HG03095 (cell line): ENCODE measurements at regions not wholly inside any gene's neighbourhood (a gene's known extent, or its start where the extent isn't known, plus 50 kb on each side); places are given as distances from the start of the nearest gene placed in this dataset.

Source experiments
- ATAC-seq: cut with Tn5 transposase; IDR thresholded peaks from one replicate; pipeline ENCODE4 v1.9.1; 2021; ENCODE audit warnings: moderate library complexity; ENCODE audit not compliant: unreplicated experiment

DNA sequence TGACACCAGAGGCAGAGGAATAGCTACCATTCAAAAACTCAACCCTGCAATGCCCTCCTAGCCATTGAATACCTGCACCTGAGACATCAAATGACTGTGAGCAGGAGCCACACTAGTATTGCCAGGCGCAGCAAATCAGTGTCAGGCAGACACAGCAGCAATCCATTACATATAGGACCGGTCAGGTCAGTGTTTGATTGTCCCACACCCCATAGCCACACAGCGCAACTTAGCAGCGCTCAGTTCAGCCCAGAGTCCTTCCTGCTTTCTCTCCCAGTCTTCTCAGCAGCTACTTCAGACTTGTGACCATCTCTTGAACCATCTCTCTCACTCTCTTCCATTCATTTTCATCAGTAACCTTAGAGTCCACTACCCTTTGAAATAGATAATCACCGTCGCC, 181.6 kb upstream of the GPR12 start:
- ATAC-seq, result no peak

DNA sequence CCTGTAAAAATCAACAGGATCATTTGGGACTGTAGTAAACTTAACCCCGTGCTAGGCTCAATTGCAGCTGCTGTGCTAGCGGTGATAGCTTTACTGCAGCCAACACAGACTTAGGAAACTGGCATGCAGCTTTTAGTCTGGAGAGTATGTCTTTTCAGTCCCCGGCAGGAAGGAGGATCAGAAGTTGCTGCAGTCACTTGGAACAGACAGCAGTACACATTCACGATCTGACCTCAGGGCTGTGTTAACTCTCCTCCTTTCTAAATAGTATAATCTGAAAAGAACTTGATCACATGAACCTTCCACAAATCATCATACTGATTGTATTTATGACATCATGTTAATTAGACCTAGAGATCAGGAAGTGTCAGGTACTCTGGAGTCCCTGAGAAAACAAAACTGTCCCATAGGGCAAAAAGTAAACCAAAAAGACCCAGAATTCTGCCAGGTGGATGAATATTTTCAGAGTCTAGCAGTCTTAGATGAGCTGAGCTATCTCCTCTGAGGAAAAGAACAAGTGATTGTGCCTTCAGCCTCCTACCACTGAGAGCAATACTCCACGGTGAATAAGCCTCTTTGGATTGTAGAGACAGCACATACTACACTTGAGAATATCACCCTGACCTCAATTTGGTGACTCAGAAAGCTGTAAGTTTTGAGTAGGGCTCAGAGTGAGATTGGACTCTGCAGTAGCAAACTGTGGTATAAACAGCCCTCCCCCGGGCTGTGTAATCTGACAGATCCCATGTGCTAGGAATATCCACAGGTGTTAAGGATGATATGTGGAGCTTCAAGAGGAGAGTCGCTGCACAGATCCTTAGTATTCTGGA, 181.0 kb upstream of the GPR12 start:
- no peak for ATAC-seq

DNA sequence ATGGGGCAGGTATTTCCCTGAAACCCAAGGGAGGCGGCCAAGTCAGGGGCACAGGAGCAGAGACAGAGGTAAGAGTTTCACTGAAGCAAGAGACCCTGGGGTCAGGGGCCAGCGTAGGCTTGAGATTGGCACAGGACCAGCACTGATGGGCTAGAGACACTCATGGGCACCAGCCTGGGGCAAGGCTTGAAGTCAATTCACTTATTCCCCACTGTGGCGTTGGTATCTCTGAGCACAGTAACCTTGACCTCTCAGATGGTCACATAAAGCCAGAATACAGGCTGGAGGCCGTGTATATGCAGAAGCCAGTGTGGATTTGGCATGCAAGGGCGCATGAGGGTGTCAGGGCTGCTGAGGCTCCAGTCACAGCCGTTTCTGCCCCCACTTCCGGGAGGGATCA, 173.5 kb upstream of the GPR12 start:
- no peak for ATAC-seq

DNA sequence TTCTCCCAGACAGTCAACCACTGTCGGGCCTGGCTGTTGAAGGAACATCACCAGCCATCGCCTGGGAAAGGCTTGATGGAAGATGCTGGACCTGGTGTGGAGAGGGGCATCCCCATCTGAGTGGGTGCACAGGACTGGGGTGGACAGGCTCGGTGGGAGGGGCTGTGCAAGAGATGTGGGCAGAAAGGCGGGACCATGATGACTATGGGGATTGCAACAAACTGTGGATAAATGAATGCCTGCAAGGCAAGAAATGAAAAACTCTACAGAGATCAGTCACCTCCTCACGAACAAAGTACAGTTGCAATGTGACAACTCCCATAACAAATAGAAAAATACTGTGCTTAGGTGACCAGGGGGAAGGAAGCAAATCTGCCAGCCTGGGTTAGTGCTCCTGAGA, 171.9 kb upstream of the GPR12 start:
- no peak for ATAC-seq

DNA sequence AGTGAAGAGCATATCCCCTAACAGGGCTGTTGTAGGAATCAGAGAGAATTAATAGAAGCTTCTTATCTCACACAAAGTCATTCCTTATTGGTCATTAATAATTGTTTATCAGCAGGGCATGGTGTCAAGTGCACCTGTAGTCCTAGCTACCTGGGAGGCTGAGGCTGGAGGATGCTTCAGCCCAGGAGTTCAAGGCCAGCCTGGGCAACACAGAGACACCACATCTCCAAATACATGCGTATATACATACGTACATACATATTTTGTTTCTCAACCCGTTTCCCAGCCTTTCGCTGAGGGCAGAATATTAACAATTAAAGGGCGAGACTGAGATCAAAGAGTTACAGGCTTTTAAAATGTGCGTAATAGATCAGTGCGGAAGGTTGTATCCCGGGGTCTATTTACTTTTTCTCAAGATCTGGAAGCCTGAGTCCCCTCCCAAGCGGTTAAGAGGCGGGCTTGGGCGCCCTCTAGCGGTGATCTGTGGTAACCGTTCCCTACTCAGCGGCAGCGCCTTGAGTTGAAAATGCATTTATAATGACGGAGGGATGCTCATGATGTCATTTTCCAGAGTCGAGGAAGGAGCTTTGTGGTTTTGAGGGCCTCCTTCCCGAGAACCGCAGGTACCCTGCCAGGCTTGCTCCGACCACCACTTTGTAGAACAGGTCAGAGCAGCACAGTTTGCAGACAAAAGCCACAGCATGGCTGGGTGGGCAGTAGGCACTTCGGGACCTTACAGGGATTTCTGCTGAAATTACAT, 169.6 kb upstream of the GPR12 start:
- no peak for ATAC-seq

DNA sequence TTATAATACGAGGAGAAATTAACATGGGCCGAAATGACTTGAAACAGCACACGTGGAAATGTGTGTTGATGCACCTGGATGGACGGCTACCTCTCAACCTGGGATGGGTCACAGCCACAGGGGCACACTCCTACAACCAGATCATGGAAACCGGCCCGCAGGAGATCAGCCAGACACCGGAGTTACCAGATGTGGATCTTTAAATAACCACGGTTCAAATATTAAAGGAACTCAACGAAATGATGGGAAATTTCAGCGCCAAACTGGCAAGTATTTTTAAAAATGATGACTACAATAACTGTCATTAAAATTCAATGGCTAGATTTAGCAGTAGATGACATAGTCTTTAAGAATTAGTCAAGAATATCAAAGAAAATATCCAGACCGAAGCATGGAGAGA, 166.9 kb upstream of the GPR12 start:
- ATAC-seq, result no peak

DNA sequence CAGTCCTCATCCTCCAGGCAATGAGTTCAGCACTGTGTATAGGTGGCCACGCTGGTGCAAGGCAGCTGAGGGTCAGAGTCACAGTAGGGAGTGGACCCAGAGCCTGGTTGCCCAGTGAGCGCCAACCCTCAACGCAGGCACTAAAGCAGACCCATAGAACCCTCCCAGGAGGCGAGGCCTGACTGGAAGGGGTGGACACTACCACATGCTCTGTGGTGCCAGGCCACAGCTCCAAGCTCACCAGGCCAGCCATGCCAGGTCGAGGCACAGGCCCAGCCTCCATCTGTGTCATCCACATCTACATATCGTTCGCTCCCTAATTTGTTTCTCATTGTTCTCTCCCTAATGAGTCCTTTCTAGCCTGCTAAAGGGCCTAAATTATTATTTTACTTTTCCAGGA, 165.8 kb upstream of the GPR12 start:
- no peak for ATAC-seq

DNA sequence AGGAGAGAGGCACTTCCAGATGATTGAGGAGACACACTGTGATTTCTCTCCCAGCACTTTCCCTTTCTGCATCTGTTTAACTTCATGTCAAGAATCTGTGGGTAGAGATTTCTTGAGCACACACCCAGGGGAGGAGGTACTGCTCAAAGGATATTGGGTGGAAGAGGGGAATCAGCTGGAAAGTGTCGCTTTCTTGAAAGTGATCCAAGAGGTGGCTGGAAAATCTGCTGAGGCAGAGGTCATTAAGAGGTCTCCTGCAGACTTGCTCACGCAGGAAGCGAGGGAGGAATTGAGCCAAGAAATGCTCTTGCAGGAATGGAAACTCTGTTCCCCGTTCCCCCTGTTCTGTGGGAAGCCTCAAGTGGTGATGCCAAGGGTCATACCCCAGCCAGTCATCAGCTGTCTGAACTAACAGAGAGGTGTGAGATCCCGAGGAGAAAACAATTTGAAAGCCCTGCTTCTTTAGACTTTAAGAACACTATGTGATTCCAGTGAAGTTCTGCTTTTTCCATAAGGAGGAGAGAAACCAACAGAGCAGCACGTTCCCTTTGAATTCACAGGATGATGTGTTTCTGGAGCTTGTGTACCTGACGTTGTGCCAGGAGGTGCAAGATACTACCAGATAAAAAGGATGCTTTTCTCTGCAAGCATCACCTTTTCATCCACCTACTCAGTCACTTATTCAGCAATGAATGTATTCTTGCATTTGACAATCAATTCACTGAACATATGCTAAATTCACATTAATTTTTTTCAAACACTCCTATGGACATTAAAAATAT, 163.4 kb upstream of the GPR12 start:
- ATAC-seq, result no peak

DNA sequence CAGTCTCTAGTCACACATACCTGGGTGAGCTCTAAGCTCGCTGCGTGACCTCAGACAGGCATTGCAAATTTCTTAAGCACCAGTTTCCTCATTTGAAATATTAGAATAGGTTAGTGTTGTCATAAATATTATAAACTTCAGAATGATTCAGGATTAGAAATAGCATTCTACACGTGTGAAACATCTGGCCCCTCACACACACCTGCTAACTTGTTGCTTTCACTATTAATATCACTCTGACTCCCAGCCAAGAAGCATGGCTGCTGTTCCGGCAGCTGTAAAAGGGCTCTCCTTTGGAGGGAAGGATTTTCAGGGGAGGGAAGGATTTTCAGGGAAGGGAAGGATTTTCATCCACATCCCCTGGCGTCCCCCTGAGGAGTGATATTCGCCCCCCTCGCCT, 161.3 kb upstream of the GPR12 start:
- no peak for ATAC-seq

DNA sequence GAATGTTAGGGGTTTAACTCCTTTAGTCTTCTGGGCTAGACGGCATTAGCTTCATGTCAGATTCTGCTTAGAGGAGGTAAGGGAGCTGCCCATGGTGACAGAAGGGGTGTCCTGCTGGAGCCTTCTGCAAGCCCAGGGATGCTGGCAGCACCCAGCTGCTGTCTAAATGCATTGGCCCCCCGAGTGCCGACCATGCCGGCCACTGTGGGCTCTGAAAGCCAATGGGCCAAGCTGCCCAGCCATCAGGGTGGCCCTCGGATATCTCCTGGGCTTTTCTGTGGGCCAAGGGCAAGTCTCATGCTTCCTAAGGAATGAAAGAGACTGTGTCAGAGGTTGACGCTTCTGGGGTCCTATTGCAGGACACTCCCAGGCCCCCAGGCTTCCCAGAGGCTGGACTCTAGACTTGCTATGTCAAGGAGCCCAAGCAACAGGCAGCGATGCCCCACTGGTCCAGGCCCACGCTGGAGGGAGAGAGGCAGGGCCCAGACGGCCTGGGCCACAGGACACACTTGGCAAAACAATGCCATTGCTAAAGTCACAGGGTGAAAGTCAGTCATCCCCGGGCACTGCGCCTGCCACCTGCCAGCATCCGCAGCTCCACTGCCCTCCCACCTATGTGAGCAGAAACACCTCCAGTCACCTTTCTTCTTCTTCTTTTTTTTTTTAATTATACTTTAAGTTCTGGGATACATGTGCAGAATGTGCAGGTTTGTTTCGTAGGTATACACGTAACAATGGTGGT, 160.2 kb upstream of the GPR12 start:
- ATAC-seq, result no peak

DNA sequence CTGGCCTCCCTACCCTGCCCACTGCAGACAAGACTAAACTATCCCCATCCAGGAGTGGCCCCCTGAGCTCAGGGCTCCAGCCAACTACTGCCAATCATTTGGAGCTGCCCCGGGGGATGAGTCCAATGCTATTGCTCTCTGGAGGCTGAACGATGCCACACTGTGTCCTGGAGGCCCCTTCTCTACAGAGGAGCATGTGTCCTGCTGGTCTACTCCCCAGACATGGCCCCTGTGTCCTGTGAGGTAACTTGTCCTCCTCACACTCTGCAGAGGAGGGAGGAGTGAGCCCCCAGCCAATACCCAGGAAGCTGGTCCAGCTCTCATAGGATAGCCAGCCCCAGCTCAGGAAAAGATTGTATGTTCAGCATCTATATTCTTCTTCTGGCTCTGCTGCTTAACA, 159.1 kb upstream of the GPR12 start:
- ATAC-seq, result no peak

DNA sequence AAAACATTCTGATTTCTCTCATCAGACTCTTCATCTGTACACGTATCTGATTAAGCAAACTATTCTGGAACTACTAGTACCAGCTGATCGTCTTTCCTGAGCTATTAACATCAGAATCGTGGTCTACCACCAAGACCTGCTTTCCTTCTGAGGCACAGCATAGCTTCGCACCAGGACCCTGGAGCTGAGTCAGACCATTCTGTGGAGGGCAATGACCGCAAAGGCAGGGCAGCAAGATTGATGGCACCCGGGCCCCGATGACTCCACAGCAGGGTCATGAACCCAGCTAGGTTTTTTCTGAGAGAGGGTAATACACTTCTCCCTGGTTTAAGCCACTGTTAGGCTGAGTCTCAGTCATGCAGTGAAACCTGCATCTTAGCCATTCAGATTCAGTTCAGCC, 158.7 kb upstream of the GPR12 start:
- no peak for ATAC-seq

DNA sequence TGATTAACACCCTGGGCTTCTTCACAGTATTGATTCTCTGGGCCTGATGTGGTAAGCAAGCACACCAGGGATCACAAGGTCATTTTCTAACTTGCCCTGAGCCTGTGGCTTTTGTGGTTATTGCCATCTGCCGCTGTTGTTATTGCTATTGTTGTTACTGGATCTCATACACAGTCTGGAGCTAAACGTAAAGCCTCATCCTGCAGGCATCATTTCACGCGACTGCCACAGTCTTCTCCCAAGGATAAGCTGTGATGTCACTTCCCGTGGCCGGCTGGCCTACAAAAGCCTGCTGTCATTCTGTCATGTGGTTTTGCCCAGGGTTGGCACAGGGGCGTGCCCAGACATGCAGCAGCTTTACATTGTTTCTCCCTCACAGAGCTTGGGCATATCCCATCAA, 154.0 kb upstream of the GPR12 start:
- no peak for ATAC-seq

DNA sequence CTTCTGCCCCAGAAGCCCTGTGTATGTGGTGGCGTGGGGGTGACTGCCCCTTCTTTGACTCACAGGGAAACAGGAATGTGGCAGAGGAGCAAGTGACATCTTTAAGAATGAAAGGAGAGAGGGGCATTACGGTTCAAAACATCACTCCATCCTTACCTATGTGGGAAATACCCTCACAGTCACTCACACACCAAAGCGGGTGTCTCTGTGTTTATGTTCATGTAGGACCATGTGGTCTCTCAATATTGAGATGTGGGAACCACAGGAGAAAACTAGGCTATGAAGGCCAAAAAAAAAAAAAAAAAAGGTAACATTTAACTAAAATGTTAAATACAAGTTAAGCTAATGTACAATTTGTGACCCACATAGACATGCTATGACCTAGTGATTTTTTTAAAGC, 153.6 kb upstream of the GPR12 start:
- ATAC-seq, result no peak

DNA sequence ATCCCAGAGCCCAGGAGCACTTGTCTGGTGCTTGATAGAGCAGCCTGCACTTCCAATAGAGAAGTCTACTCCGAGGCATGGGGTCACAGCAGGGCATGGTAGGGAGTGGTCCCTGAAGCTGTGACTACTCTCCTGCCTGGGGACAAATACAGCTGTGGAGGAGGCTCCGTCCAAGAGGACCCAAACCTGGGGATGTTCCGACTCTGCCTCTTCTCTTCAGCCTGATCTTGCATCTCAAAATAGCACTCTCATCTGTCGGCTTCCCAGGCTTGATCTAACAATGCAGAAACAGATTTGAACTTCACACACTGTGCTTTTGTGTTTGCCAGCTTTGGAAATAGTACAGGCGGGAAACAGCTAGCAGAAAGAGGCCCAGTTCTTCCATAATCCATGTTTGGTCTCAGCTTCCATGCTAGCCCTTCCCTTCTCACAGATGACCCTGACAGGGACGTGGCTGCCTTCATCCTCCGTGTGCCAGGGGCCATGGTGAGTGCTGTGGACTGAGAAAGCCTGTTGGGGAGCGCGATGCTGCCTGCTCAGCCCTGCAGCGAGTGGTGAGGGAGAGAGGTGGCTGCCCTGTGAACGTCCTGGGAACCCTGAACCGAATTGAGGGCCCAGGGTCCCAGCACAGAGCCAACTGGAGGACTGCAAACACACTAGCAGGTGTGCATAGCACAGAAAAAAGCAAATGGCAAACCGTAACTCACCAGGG, 150.3 kb upstream of the GPR12 start:
- ATAC-seq, result no peak

DNA sequence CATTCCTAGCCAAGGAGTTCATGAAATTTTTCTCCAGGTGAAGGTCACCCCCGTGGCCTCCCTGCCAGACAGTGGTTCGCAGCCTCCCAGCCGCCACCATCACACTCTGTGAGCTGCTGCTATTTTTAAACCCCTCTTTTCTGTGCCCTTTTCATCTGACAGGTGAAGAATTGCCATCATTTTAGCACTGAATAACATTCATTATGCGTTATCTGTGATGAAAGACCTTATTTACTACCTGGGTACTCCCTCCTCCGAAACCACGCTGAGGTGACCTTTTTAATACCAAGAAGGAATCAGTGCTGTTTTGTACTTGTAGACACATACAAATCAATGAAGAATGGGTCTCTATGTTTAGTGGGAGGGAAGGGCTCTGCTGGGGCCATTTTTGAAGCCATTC, 148.9 kb upstream of the GPR12 start:
- ATAC-seq, result no peak

DNA sequence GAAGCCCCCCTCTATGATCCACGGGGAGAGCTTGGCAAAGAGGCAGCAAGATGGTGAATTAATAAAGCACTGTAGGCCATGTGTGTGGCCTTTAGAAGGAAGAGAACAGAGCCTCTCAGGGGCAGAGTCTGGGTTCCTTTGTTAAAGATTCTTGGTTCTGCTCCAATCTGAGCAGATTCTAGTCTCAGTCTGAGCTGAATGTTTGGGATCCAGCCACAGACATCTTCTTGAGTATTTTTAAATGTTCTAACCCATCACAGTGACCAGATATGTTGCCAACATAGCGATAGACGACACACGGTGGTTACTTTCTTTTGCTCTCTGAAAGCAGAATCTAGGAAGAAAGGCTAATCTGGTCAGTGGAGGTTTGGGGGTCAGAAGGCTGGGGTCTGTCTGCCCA, 147.5 kb upstream of the GPR12 start:
- no peak for ATAC-seq

DNA sequence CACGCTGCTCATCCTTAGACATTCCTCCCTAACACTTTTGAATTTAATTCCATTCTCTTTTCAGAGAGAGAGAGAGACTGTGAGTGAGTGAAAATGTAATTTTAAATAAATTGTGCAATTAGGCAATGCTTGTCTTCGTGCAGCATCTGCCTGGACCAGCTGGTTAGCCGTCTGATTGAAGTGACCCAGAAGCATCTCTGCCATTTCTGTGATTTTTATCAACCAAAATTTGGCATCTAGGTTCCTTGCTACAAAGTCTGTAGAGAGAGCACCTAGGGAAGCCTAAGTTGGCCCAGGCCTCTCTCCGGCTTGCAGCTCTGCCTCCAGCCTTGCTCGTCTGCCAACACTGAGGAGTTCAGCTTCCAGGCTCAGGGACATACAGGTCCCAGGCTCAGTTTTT, 138.6 kb upstream of the GPR12 start:
- ATAC-seq, result no peak

DNA sequence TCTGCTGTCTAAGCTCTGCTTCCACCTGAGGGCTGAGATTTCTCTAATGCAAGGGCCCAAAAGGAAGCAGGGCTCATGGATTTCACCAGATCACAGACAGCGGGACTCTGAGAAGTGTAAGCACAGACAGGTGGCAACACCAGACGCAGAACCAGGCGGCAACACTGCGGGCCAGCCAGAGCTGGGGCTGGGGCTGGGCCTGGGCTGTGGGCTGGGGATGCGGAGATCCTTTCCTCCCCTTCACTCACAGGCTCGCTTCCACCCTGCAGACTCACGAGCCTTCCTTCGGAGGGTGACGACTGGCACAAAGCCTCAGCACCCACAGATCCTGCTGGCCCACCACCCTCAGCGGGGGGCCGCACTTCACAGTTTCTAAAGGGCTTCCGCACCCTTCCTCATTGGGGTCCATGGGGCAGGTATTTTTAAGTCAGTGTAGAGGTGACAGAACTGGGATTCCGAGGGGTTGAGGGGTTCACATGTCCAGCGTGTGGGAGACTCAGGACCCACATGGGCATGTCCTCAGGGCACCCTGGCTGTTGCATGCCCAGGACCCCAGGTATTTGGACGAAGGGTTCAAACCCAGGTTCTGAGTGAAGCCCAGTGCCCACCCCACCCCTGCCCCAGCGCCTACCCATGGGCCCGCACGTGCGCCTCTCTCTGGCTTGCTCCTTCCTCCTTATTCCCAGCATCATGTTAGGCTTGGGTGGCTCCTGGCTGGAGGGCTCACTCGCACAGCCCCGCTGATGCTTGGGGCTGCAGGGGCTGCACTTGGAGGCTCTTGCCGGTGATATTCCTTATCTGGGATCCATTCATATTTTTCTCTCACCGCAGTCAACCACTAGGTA, 137.3 kb upstream of the GPR12 start:
- no peak for ATAC-seq
